ENCODE measurements at regions not wholly inside any gene's neighbourhood (a gene's known extent, or its start where the extent isn't known, plus 50 kb on each side); places are given as distances from the start of the nearest gene placed in this dataset.
"Not testable (repeated sequence)": the region's sequence is repeated elsewhere in the genome, so short reads cannot be mapped to it uniquely, and the experiment has no call there.

DNA sequence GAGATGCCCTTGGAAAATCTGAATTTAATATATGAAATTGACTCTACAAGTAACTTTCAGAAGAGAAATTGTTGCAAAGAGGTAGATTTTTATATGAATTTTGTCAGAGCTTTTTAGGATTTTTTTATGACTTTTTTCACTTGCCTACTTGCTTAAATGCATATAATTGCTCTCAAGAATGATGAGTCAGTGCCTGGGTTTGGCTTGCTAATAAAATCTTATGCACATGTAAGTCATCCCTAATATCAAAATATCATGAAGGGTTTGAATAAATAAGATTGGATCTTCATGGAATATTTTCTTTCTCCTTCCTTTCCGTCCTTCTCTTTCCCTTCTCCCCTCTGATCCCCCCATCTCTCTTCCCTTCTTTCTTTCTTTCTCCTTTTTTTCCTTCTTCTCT, 354.1 kb downstream of the TXNL1 start:
- peak; percentile 30 for DNase-seq (ENCODE audit: low read depth)
- TF ChIP-seq, protein P1, sequence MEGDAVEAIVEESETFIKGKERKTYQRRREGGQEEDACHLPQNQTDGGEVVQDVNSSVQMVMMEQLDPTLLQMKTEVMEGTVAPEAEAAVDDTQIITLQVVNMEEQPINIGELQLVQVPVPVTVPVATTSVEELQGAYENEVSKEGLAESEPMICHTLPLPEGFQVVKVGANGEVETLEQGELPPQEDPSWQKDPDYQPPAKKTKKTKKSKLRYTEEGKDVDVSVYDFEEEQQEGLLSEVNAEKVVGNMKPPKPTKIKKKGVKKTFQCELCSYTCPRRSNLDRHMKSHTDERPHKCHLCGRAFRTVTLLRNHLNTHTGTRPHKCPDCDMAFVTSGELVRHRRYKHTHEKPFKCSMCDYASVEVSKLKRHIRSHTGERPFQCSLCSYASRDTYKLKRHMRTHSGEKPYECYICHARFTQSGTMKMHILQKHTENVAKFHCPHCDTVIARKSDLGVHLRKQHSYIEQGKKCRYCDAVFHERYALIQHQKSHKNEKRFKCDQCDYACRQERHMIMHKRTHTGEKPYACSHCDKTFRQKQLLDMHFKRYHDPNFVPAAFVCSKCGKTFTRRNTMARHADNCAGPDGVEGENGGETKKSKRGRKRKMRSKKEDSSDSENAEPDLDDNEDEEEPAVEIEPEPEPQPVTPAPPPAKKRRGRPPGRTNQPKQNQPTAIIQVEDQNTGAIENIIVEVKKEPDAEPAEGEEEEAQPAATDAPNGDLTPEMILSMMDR (IDR thresholded peaks at IDR 0.05; ENCODE audit: insufficient read depth, low read depth, low read length, missing control alignments) = no peak
- no peak overlapping the region for H3K4me3 ChIP-seq (ENCODE audit: low read length)

GRCh38 chr18:56283316-56283715, 355.1 kb downstream of the TXNL1 start:
- H3K4me3 ChIP-seq (ENCODE audit: low read length) = no peak overlapping the region
- TF ChIP-seq, protein P1 (IDR thresholded peaks at IDR 0.05; ENCODE audit: insufficient read depth, low read depth, low read length, missing control alignments) = no peak
- no peak for DNase-seq (ENCODE audit: low read depth)

GRCh38 chr18:56282234-56283104, 355.9 kb downstream of the TXNL1 start:
- TF ChIP-seq, protein P1 (IDR thresholded peaks at IDR 0.05; ENCODE audit: insufficient read depth, low read depth, low read length, missing control alignments) = no peak
- H3K4me3 ChIP-seq (ENCODE audit: low read length) = no peak overlapping the region
- no peak for DNase-seq (ENCODE audit: low read depth)

- DNase-seq (ENCODE audit: low read depth); H3K4me3 ChIP-seq (ENCODE audit: low read length): not testable (repeated sequence)
Measured at GRCh38 chr18:56279816-56280215, 358.6 kb downstream of the TXNL1 start.

DNA sequence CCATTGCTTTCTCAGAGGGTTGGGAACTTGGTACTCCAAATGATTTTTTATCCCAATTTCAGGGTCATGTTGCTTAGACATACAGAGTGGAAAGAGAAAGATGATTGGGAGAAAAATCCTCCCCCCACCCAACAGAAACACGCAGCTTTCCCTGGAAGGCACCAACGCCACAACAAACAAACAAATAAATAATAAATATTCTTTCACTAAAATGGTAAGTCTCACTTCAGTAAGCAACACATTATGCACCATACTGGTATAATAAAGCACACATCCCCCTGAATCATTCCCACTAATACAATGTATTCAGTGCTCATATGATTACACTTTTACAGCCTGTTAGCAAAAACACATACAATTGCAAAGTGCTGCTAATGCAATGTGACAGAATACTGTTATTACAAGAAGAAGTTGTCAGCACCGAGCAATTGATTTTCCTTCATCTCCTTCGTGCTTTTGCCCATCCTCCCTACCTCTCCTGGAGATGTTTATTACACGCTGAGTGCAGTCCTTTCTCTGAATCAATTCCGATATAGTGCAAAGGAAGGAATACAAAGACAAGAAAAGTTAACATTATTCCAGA, 359.9 kb downstream of the TXNL1 start:
- no peak overlapping the region for H3K4me3 ChIP-seq (ENCODE audit: low read length)
- TF ChIP-seq, protein P1 (IDR thresholded peaks at IDR 0.05; ENCODE audit: insufficient read depth, low read depth, low read length, missing control alignments) = no peak
- no peak for DNase-seq (ENCODE audit: low read depth)

GRCh38 chr18:56276466-56276865, 361.9 kb downstream of the TXNL1 start:
- TF ChIP-seq, protein P1 (IDR thresholded peaks at IDR 0.05; ENCODE audit: insufficient read depth, low read depth, low read length, missing control alignments) = no peak
- no peak overlapping the region for H3K4me3 ChIP-seq (ENCODE audit: low read length)
- DNase-seq (ENCODE audit: low read depth) = no peak

DNA sequence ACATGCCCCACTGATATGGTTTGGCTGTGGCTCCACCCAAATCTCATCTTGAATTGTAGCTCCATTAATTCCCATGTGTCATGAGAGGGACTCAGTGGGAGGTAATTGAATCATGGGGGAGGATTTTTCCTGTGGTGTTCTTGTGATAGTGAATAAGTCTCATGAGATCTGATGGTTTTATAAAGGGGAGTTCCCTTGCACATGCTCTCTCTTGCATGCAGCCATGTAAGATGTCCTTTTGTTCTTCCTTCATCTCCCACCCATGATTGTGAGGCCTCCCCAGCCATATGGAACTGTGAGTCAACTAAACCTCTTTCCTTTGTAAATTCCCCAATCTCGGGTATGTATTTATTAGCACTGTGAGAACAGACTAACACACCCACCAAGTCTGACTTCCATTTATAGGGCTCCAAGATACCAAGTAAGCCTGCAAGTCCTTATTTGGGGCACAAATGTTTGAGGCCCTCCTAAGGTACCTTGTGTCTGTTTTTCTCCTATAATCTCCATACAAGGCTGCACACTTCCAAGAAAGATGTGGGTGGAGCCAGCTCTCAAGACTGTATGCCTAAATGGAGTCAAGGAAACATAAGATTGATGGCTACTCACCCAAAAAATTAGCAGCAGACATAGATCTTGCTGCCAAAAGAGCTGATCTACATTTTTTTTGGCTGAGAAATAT, 364.7 kb downstream of the TXNL1 start:
- H3K4me3 ChIP-seq (ENCODE audit: low read length) = no peak overlapping the region
- DNase-seq (ENCODE audit: low read depth) = no peak
- TF ChIP-seq, protein P1 (IDR thresholded peaks at IDR 0.05; ENCODE audit: insufficient read depth, low read depth, low read length, missing control alignments) = no peak
